Hepatocyte (in vitro differentiated cells): ENCODE measurements at regions not wholly inside any gene's neighbourhood (a gene's known extent, or its start where the extent isn't known, plus 50 kb on each side); places are given as distances from the start of the nearest gene placed in this dataset.

Experiments
- DNase-seq: peaks from one replicate; pipeline ENCODE4 v3.0.0-alpha.2; 2016; ENCODE audit warnings: low spot score
- H2AFZ ChIP-seq: fragments of 200-600 bp; sonication (generic); 2 replicates; pipeline ENCODE4 v1.6.0; 2016; ENCODE audit warnings: antibody characterized with exemption, mild to moderate bottlenecking
- H3K27ac ChIP-seq: fragments of 200-600 bp; sonication (generic); 2 replicates; pipeline ENCODE4 v1.5.1; 2016; ENCODE audit warnings: mild to moderate bottlenecking
- H3K27me3 ChIP-seq: fragments of 200-600 bp; sonication (generic); 2 replicates; pipeline ENCODE4 v1.6.1; 2016
- H3K36me3 ChIP-seq: fragments of 200-600 bp; sonication (generic); replicated peaks from 2 replicates; pipeline ENCODE4 v1.5.1; 2016; ENCODE audit warnings: low read depth; ENCODE audit not compliant: insufficient read depth
- H3K4me1 ChIP-seq: fragments of 200-600 bp; sonication (generic); 2 replicates; pipeline ENCODE4 v1.5.1; 2016; ENCODE audit warnings: mild to moderate bottlenecking, moderate library complexity; ENCODE audit not compliant: insufficient read depth
- H3K4me2 ChIP-seq: fragments of 200-600 bp; sonication (generic); 2 replicates; pipeline ENCODE4 v1.6.0; 2016
- H3K4me3 ChIP-seq: fragments of 200-600 bp; sonication (generic); 2 replicates; pipeline ENCODE4 v1.5.1; 2016; ENCODE audit warnings: mild to moderate bottlenecking
- H3K79me2 ChIP-seq: fragments of 200-600 bp; sonication (generic); 2 replicates; pipeline ENCODE4 v1.6.0; 2017; ENCODE audit warnings: mild to moderate bottlenecking
- H3K9me2 ChIP-seq: fragments of 200-600 bp; sonication (generic); replicated peaks from 2 replicates; pipeline ENCODE4 v1.6.0; 2017; ENCODE audit warnings: mild to moderate bottlenecking; ENCODE audit not compliant: insufficient read depth
- H3K9me3 ChIP-seq: fragments of 200-600 bp; sonication (generic); 2 replicates; pipeline ENCODE4 v1.5.1; 2016; ENCODE audit warnings: low read depth, mild to moderate bottlenecking
- H4K20me1 ChIP-seq: fragments of 200-600 bp; sonication (generic); 2 replicates; pipeline ENCODE4 v1.6.0; 2016; ENCODE audit warnings: mild to moderate bottlenecking; ENCODE audit not compliant: insufficient read depth, poor library complexity, severe bottlenecking
- EZH2 ChIP-seq: fragments of 200-600 bp; sonication (generic); IDR thresholded peaks from 2 replicates; pipeline ENCODE4 v1.6.1; 2016; ENCODE audit warnings: antibody characterized with exemption, mild to moderate bottlenecking, borderline replicate concordance
- EZH2phosphoT487 ChIP-seq: fragments of 200-600 bp; sonication (generic); IDR thresholded peaks from one replicate; pipeline ENCODE4 v1.6.1; 2018; ENCODE audit warnings: antibody characterized with exemption, mild to moderate bottlenecking, low read depth, moderate library complexity; ENCODE audit not compliant: unreplicated experiment, severe bottlenecking
- WGBS: methylation state at CpG from one replicate; pipeline ENCODE4 v1.1.6; 2016; ENCODE audit warnings: low lambda C conversion rate; ENCODE audit errors: missing lambda C conversion rate; 5-methylcytosine and 5-hydroxymethylcytosine counted together
- TF ChIP-seq, protein P1 (sequence below): fragments of 200-600 bp; sonication (generic); IDR thresholded peaks from 2 replicates; pipeline ENCODE4 v1.5.1; 2016; ENCODE audit warnings: antibody characterized with exemption, mild to moderate bottlenecking; ENCODE audit not compliant: poor library complexity

DNA sequence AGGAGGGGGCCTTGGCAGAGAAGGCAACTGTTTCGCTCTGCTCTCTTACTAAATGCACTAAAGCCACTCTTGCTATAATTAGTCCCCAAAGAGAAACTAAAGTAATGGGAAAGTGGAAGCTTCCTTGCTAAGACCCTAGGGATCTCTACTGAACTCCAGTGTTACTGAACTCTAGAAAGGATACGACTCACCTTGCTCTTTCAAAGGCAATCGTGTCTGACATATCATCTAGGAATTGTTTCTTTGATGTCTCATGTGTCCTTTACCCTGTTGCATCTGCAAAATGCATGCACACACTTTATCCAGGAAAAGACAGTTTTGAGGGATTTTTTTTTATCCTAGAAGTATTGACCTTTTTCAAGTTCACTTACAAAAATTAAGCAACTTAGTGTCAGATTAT, 148.1 kb upstream of the FAM9B start:
- Histone ChIP-seq H3K36me3 (no peaks in the 10 kb centered on the region), H3K9me2 (no peaks in the 10 kb centered on the region), H3K79me2 (no peaks in the 10 kb centered on the region), H2AFZ (no peak overlapping the region), H3K4me1 (no peaks in the 10 kb centered on the region), H3K27me3 (no peaks in the 10 kb centered on the region), H4K20me1 (no peaks in the 10 kb centered on the region), H3K9me3 (no peaks in the 10 kb centered on the region), H3K4me2 (no peak overlapping the region), H3K27ac (no peak overlapping the region), H3K4me3 (no peak overlapping the region)
- DNase-seq: no peak
- 69% methylated on average over 3 of the region's 3 CpGs for WGBS
- no peak for TF ChIP-seq EZH2phosphoT487
- TF ChIP-seq, protein P1, sequence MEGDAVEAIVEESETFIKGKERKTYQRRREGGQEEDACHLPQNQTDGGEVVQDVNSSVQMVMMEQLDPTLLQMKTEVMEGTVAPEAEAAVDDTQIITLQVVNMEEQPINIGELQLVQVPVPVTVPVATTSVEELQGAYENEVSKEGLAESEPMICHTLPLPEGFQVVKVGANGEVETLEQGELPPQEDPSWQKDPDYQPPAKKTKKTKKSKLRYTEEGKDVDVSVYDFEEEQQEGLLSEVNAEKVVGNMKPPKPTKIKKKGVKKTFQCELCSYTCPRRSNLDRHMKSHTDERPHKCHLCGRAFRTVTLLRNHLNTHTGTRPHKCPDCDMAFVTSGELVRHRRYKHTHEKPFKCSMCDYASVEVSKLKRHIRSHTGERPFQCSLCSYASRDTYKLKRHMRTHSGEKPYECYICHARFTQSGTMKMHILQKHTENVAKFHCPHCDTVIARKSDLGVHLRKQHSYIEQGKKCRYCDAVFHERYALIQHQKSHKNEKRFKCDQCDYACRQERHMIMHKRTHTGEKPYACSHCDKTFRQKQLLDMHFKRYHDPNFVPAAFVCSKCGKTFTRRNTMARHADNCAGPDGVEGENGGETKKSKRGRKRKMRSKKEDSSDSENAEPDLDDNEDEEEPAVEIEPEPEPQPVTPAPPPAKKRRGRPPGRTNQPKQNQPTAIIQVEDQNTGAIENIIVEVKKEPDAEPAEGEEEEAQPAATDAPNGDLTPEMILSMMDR: no peak
- TF ChIP-seq EZH2: no peak

DNA sequence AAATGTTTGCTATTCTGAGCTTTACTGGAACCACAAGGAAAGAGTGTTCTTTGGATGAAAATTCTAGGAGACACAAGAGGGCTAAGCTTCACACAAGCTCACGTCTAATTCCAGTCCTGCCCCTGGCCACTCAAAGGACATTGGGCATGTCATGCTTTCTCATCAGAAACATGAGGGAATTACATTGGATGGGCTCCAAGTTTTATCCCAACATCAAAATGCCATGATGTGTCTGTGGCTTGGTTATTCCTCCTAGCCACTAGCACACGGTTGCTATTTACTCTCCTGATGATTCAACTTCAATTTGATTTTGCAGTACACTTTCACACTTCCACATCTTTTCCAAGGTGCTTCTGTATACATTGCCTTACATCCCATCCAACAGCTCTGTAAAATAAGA, 149.6 kb upstream of the FAM9B start:
- H3K9me3 ChIP-seq: no peaks in the 10 kb centered on the region
- H3K4me1 ChIP-seq: no peaks in the 10 kb centered on the region
- no peak for TF ChIP-seq EZH2phosphoT487
- no peak for TF ChIP-seq EZH2
- TF ChIP-seq, protein P1: no peak
- no peaks in the 10 kb centered on the region for H3K79me2 ChIP-seq
- H3K4me3 ChIP-seq: no peak overlapping the region
- H2AFZ ChIP-seq: no peak overlapping the region
- no peak for DNase-seq
- no peaks in the 10 kb centered on the region for H4K20me1 ChIP-seq
- no peaks in the 10 kb centered on the region for H3K36me3 ChIP-seq
- H3K9me2 ChIP-seq: no peaks in the 10 kb centered on the region
- no peak overlapping the region for H3K4me2 ChIP-seq
- H3K27me3 ChIP-seq: no peaks in the 10 kb centered on the region
- no peak overlapping the region for H3K27ac ChIP-seq
- 77% methylated on average over 2 of the region's 2 CpGs for WGBS

DNA sequence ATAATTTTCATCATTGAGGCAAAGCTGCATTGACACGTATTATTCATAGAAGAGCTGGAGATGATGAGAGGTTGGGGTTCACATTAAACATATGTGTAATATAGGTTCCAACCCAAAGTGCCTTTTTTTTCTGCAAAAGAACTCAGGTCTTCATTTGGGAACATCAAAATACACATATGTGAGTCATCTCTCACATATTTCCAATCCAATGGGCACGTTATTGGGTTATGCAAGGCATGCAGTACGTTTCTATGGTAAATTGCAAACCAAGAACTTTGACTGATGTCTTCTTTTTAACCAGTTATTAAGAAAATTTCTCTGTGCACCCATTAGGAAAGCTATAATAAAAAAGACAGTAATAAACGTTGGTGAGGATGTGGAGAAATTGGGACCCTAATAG, 150.3 kb upstream of the FAM9B start:
- Histone ChIP-seq H3K27me3 (no peaks in the 10 kb centered on the region), H3K4me2 (no peak overlapping the region), H2AFZ (no peak overlapping the region), H3K4me1 (no peaks in the 10 kb centered on the region), H3K27ac (no peak overlapping the region), H3K4me3 (no peak overlapping the region), H3K9me3 (no peaks in the 10 kb centered on the region), H3K9me2 (no peaks in the 10 kb centered on the region), H3K79me2 (no peaks in the 10 kb centered on the region), H4K20me1 (no peaks in the 10 kb centered on the region), H3K36me3 (no peaks in the 10 kb centered on the region)
- DNase-seq: no peak
- 61% methylated on average over 4 of the region's 4 CpGs for WGBS
- TF ChIP-seq, protein P1: no peak

DNA sequence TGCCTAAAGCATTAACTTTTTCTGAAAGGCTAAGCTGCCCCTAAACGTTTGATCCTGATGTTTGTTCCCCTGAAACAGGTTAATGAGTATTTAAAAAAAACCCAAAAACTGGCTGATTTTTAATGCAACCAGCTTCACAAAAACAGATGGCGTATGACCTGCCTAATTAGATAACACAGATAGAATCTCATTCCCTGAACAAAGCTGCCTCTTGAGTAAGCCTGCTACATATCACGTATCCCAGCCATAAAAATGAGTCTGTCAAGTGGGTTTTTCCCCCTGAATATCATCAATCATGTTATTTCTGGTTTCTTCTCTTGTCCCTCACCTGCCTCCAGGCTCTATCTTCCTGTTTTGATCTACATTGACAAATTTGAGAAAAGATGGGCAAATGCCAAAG, 154.2 kb upstream of the FAM9B start:
- no peaks in the 10 kb centered on the region for H3K4me1 ChIP-seq
- H3K4me3 ChIP-seq: no peak overlapping the region
- no peak overlapping the region for H3K27ac ChIP-seq
- no peaks in the 10 kb centered on the region for H3K79me2 ChIP-seq
- H3K36me3 ChIP-seq: no peaks in the 10 kb centered on the region
- H3K9me3 ChIP-seq: no peaks in the 10 kb centered on the region
- TF ChIP-seq EZH2phosphoT487 (no peak), EZH2 (no peak)
- TF ChIP-seq, protein P1: no peak
- H3K9me2 ChIP-seq: no peaks in the 10 kb centered on the region
- H2AFZ ChIP-seq: no peak overlapping the region
- H4K20me1 ChIP-seq: no peaks in the 10 kb centered on the region
- H3K27me3 ChIP-seq: no peaks in the 10 kb centered on the region
- no peak for DNase-seq
- WGBS: 68% methylated on average over 3 of the region's 3 CpGs
- H3K4me2 ChIP-seq: no peak overlapping the region
